Psoas muscle (tissue), 7 donors: ENCODE measurements at regions not wholly inside any gene's neighbourhood (a gene's known extent, or its start where the extent isn't known, plus 50 kb on each side); places are given as distances from the start of the nearest gene placed in this dataset.

Source experiments
- ATAC-seq, 4 donors: fragments of 200-7000 bp; cut with Tn5 transposase; one replicate each; pipeline ENCODE4 v1.9.1; 2020; ENCODE audit warnings: moderate library complexity in 3 of 4, mild to moderate bottlenecking in 2 of 4
- DNase-seq, 2 donors: peaks; one replicate each; pipeline ENCODE4 v3.0.0-alpha.2; 2020
- H3K27ac ChIP-seq: fragments of 200-600 bp; one replicate; pipeline ENCODE4 v1.8.0; 2022
- H3K27me3 ChIP-seq, 3 donors: fragments of 200-600 bp in 1 of 3; one replicate each; pipeline versions ENCODE4 v1.6.1 to v1.8.0; 2013 to 2022; ENCODE audit warnings: low read length in 2 of 3, mild to moderate bottlenecking in 2 of 3, moderate library complexity in 1 of 3; ENCODE audit not compliant: insufficient read depth in 3 of 3
- H3K36me3 ChIP-seq, 2 donors: fragments of 200-600 bp in 1 of 2; one replicate each; pipeline versions ENCODE4 v1.6.1 to v1.8.0; 2013 to 2022; ENCODE audit warnings: low read depth in 1 of 2, mild to moderate bottlenecking in 1 of 2, moderate library complexity in 1 of 2; ENCODE audit not compliant: insufficient read depth in 1 of 2
- H3K4me1 ChIP-seq: fragments of 200-600 bp; one replicate; pipeline ENCODE4 v1.8.0; 2022
- H3K4me3 ChIP-seq: fragments of 200-600 bp; one replicate; pipeline ENCODE4 v1.8.0; 2022; ENCODE audit warnings: mild to moderate bottlenecking
- H3K9me3 ChIP-seq: fragments of 200-600 bp; one replicate; pipeline ENCODE4 v1.8.0; 2022
- WGBS, 3 donors: extraction: QIAGEN DNeasy Blood & Tissue Kit; methylation state at CpG; one replicate each; pipeline versions ENCODE4 v1.1.6 to v1.1.7; 2013; 5-methylcytosine and 5-hydroxymethylcytosine counted together
- intact Hi-C, 2 donors: fragments of 100-400 bp; cut with DNase I; formaldehyde crosslinking; loops; one replicate each; pipeline versions ENCODE4 v1.11.0 to v1.14.2; 2022
- TF ChIP-seq, protein P1 (sequence below): fragments of 200-600 bp; IDR thresholded peaks from one replicate; pipeline ENCODE4 v1.8.0; 2022; ENCODE audit warnings: antibody characterized with exemption
- donor health status: healthy with polysubstance abuse.
- donor health status: DM: no; HTN: no; CAD: no; lungs with moderate emphysema.
- donor health status: Bipolar disorder and iron deficiency.
- donor health status: healthy.
- donor health status: DM: yes; HTN: yes; CAD: no.
- donor health status: DM: no; HTN: no; CAD: no.
- donor health status: DM: yes; HTN: yes; CAD: no.

DNA sequence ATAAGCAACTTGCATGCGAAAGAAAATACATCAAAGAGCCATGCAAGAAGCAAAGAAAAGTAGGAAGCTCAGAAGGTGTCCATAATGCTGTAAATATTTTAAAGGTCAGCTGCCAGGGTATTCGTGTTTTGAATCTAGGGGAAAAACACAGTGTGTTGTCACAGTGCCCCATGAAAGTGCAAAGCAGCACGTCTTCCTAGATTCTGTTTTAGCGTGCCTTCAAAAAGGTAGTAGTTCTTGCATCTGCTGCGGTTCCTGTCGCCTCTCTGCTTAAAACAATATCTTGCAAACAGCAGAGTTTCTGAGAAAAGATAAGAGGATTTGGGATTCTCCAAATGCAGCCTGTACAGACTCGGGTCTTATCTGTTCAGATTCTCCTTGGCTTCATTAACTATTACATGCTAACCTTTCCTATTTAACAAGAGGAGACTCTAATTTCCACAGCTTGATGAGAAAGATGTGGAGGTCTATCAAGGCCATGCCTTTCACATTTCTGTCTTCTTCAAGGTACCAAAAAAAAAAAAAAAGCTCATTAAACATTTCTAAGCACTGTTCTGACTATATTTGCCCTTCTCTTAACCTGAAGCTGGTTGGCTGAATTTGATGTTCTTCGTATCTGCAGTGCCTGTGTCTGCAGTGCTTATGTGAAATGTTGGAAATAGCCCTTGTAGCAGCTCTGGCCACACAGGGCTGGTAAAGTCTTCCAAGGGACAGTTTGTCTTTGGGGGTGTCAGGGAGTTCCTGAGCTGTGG is 297.5 kb downstream of the ADGB start:
- no peaks in the 10 kb centered on the region for H3K4me1 ChIP-seq
- no peak overlapping the region for H3K27ac ChIP-seq
- TF ChIP-seq, protein P1, sequence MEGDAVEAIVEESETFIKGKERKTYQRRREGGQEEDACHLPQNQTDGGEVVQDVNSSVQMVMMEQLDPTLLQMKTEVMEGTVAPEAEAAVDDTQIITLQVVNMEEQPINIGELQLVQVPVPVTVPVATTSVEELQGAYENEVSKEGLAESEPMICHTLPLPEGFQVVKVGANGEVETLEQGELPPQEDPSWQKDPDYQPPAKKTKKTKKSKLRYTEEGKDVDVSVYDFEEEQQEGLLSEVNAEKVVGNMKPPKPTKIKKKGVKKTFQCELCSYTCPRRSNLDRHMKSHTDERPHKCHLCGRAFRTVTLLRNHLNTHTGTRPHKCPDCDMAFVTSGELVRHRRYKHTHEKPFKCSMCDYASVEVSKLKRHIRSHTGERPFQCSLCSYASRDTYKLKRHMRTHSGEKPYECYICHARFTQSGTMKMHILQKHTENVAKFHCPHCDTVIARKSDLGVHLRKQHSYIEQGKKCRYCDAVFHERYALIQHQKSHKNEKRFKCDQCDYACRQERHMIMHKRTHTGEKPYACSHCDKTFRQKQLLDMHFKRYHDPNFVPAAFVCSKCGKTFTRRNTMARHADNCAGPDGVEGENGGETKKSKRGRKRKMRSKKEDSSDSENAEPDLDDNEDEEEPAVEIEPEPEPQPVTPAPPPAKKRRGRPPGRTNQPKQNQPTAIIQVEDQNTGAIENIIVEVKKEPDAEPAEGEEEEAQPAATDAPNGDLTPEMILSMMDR, result no peak
- no peak overlapping the region for H3K4me3 ChIP-seq
- intact Hi-C loops, result no loop called here
- H3K27me3 ChIP-seq, result no peaks in the 10 kb centered on the region
- no peak for ATAC-seq
- no peaks in the 10 kb centered on the region for H3K9me3 ChIP-seq
- H3K36me3 ChIP-seq, result no peaks in the 10 kb centered on the region
- DNase-seq, result no peak
- WGBS, 3 donors, result 84 to 86% (median 85%) methylated on average over 8 of the region's 8 CpGs

DNA sequence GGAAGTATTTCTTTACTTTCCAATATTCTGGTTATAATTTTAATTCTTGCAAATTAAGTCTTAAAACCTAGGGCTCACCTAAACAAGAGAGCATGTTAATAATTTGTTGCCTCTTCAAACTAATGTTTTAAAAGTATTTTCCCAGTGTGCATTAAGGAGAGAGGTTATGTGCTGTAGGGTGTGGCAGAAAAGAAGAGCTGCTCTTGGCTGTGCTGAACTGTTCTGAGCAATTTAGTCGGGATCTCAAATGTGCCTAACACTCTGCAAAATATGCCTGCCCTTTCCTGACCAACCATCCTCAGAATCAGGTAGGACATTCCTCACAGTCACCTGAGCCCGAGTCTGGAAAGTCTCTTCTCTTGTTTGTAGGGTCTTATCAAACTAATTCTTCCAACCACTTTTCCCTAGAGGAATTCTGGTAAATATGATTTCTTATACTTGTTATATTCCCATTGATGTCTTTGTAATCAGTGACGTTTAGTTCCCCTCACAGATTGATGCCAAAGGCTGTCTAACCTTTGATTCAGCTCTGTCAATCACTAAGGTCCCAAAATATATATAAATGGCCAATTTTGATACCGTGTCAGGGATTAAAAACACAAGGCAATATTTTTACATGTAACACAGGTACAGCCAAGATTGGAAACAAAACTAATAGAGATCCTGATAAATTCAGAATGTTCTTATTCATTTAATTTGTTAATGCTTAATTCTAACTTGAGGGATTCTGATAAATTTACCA is 298.4 kb downstream of the ADGB start:
- Histone ChIP-seq H3K27ac (no peak overlapping the region), H3K4me3 (no peak overlapping the region), H3K4me1 (no peaks in the 10 kb centered on the region), H3K36me3 (no peaks in the 10 kb centered on the region), H3K27me3 (no peaks in the 10 kb centered on the region), H3K9me3 (no peaks in the 10 kb centered on the region)
- intact Hi-C loops, result no loop called here
- TF ChIP-seq, protein P1, result no peak
- WGBS, 3 donors, result 65 to 74% (median 71%) methylated on average over 4 of the region's 4 CpGs
- ATAC-seq (no peak), DNase-seq (no peak)

DNA sequence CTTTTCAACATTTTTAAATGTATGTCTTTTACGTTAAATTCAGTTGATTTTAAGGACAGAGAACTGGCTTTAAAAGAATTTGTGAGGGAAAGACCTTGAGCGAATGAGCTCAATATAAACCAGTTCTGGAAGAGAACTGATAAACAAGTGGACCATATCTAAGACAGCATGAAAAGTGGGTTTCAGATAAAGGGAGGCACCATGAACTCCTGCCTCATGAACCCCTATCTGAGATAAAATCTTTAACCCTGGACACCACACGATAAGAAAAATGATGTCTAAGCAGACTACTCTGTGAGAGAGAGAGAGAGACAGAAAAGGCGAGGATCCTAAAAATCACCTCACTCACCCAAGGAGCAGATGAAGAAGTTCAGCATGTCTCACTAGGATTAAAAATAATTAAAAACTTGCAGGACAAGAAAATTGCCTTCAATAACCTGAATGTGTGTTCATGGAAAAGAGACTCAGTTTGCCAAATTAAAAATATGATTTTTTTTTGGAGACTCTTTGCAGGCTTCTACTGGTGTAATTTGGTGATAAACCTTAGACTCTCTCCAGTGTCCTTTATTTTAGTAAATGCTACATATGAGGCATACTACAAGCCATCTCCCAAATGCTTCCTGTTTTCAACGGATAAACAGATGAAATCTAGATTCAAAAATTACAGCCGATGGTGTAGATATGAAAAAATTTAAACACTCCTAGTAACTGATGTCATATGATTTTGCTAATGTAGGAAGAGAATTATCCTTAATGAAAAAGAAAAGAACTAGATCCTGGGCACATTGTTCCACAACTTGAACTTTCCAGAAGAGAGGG is 299.5 kb downstream of the ADGB start:
- H3K9me3 ChIP-seq, result no peaks in the 10 kb centered on the region
- no peaks in the 10 kb centered on the region for H3K27me3 ChIP-seq
- DNase-seq (no peak), ATAC-seq (no peak)
- intact Hi-C loops, result no loop called here
- TF ChIP-seq, protein P1, result no peak
- 88 to 89% (median 88%) methylated on average over 6 of the region's 6 CpGs for WGBS, 3 donors
- H3K36me3 ChIP-seq, result no peaks in the 10 kb centered on the region
- no peaks in the 10 kb centered on the region for H3K4me1 ChIP-seq
- no peak overlapping the region for H3K27ac ChIP-seq
- H3K4me3 ChIP-seq, result no peak overlapping the region

DNA sequence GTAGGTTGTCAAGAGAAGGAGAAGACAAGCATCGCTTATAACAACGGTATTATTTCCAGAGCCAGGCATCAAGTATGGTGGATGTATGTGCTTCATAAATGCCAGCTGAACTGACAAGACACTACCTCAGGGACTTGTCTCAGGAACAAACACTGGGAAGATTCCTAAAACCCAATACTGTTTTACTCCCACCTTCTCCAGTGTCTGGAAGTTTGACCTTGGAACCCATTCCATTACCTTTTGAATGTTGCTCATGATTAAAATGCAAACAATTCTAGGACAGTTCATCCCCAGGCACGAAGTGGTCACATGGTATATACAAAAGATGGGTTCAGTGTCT is 300.1 kb downstream of the ADGB start:
- whole genome bisulfite sequencing, 3 donors, result 91 to 95% (median 93%) methylated on average over 3 of the region's 3 CpGs
- no peak overlapping the region for H3K4me3 ChIP-seq
- no peak overlapping the region for H3K27ac ChIP-seq
- DNase-seq (no peak), ATAC-seq (no peak)
- intact Hi-C loops, result no loop called here
- H3K27me3 ChIP-seq, result no peaks in the 10 kb centered on the region
- H3K36me3 ChIP-seq, result no peaks in the 10 kb centered on the region
- H3K4me1 ChIP-seq, result no peaks in the 10 kb centered on the region
- H3K9me3 ChIP-seq, result no peaks in the 10 kb centered on the region
- TF ChIP-seq, protein P1, result no peak
